ENCODE measurements at regions not wholly inside any gene's neighbourhood (a gene's known extent, or its start where the extent isn't known, plus 50 kb on each side); places are given as distances from the start of the nearest gene placed in this dataset.
"Not testable (repeated sequence)": the region's sequence is repeated elsewhere in the genome, so short reads cannot be mapped to it uniquely, and the experiment has no call there.

DNA sequence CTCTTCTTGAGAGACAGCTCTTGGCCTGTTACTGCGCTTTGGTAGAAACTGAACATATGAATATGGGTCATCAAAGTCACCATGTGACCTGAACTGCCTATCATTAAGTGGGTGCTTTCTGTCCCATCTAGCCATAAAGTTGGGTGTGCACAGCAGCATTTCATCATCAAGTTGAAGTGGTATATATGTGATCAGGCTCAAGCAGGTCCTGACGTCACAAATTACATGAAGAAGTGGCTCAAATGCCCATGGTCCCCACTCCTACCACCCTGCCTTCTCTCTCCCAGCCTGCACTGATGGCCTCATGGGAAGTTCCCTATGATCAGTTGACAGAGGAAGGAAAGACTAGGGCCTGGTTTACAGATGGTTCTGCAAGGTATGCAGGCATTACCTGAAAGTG is 308.8 kb upstream of the MGAT4C start:
- H3K4me3 ChIP-seq (ENCODE audit: low read depth, low read length): no peak overlapping the region
- no peaks in the 10 kb centered on the region for H3K36me3 ChIP-seq (ENCODE audit: control insufficient read depth, insufficient read depth, low read length)
- no peaks in the 10 kb centered on the region for H3K9me3 ChIP-seq (ENCODE audit: control insufficient read depth, low read length)
- H2AFZ ChIP-seq: no peak overlapping the region
- TF ChIP-seq CTCF (IDR thresholded peaks at IDR 0.05): no peak
- no peaks in the 10 kb centered on the region for H3K27me3 ChIP-seq (ENCODE audit: control insufficient read depth, insufficient read depth, low read length)
- no peak overlapping the region for H3K27ac ChIP-seq
- no peak overlapping the region for H3K4me2 ChIP-seq (ENCODE audit: low read length)
- H3K9ac ChIP-seq: no peak overlapping the region
- H3K79me2 ChIP-seq: no peaks in the 10 kb centered on the region
- no peaks in the 10 kb centered on the region for H3K4me1 ChIP-seq

DNA sequence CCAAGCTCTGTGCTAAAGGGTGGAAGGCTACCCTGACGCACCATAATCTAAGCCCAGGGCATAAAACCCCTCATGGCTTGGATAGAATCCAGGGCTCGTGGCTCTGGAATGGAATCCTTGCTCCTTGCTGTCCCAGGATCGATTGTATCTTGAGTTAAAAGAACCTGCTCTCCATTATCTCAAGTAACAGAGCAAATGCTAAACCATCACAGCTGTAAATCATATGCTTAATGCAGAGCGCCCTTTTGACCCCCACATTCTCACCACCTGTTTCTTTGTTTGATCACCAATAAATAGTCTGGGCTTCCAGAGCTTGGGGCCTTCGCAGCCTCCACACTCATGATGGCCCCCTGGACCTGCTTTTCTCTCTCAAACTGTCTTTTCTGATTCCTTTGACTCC is 299.3 kb upstream of the MGAT4C start:
- H3K27ac ChIP-seq; H3K4me3 ChIP-seq (ENCODE audit: low read depth, low read length); H3K79me2 ChIP-seq; H3K9ac ChIP-seq; H3K9me3 ChIP-seq (ENCODE audit: control insufficient read depth, low read length); H2AFZ ChIP-seq; H3K36me3 ChIP-seq (ENCODE audit: control insufficient read depth, insufficient read depth, low read length); H3K4me2 ChIP-seq (ENCODE audit: low read length); H3K27me3 ChIP-seq (ENCODE audit: control insufficient read depth, insufficient read depth, low read length); H3K4me1 ChIP-seq: not testable (repeated sequence)

DNA sequence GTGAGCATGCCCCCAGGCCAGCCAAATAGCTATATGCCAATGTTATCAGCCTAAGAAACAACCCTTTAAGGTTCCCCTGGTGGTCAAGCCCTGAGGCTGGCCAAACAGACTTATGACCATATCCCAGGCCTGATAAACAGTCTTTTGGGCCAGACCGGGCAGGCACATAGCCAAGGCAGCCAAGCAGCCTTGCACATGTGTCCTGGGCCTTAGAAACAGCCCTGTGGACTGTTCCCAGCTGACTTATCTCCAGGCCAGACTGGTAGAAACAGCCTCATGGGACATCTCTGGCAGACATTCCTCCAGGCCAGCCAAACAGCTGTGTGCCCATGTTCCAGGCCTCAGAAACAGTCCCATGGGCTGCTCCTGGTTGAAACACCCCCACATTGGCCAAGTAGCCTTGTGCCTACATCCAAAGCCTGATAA is 295.0 kb upstream of the MGAT4C start:
- no peak for TF ChIP-seq CTCF (IDR thresholded peaks at IDR 0.05)
- H3K27me3 ChIP-seq (ENCODE audit: control insufficient read depth, insufficient read depth, low read length): no peaks in the 10 kb centered on the region
- no peak overlapping the region for H3K27ac ChIP-seq
- H3K4me2 ChIP-seq (ENCODE audit: low read length): no peak overlapping the region
- no peaks in the 10 kb centered on the region for H3K36me3 ChIP-seq (ENCODE audit: control insufficient read depth, insufficient read depth, low read length)
- H3K9me3 ChIP-seq (ENCODE audit: control insufficient read depth, low read length): no peaks in the 10 kb centered on the region
- H3K9ac ChIP-seq: no peak overlapping the region
- no peaks in the 10 kb centered on the region for H3K79me2 ChIP-seq
- H2AFZ ChIP-seq: no peak overlapping the region
- H3K4me3 ChIP-seq (ENCODE audit: low read depth, low read length): no peak overlapping the region
- no peaks in the 10 kb centered on the region for H3K4me1 ChIP-seq

GRCh38 chr12:86550218-86551145 is 294.3 kb upstream of the MGAT4C start:
- no peak overlapping the region for H3K27ac ChIP-seq
- no peak overlapping the region for H3K4me2 ChIP-seq (ENCODE audit: low read length)
- TF ChIP-seq CTCF (IDR thresholded peaks at IDR 0.05): no peak

DNA sequence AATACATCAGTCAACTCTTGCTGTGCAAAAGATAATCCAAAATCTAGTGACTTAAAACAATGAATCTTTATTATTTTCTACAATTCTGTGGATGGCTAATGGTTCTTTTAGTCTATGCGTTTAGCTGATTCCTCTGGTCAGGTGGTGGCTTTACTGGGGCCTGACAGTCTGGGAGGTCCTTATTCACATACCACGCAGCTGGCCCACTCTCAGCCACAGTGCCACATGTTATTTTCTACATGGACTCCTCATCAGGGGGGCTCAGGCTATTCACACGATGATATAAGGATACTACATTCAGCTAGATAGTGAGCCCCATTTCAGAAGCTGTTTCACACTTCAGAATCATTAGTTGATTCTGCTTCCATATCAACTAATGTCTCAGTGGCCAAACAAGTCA is 287.5 kb upstream of the MGAT4C start:
- Histone ChIP-seq H3K27me3 (ENCODE audit: control insufficient read depth, insufficient read depth, low read length) (no peaks in the 10 kb centered on the region), H3K4me2 (ENCODE audit: low read length) (no peak overlapping the region), H3K36me3 (ENCODE audit: control insufficient read depth, insufficient read depth, low read length) (no peaks in the 10 kb centered on the region), H3K9ac (no peak overlapping the region), H3K4me1 (no peaks in the 10 kb centered on the region), H3K79me2 (no peaks in the 10 kb centered on the region), H3K4me3 (ENCODE audit: low read depth, low read length) (no peak overlapping the region), H3K27ac (no peak overlapping the region), H3K9me3 (ENCODE audit: control insufficient read depth, low read length) (no peaks in the 10 kb centered on the region), H2AFZ (no peak overlapping the region)
- TF ChIP-seq CTCF (IDR thresholded peaks at IDR 0.05): no peak

More at GRCh38 chr12:86550218-86551145, 294.3 kb upstream of the MGAT4C start:
- H3K4me1 ChIP-seq: no peaks in the 10 kb centered on the region
- H2AFZ ChIP-seq: no peak overlapping the region
- H3K9me3 ChIP-seq (ENCODE audit: control insufficient read depth, low read length): no peaks in the 10 kb centered on the region
- H3K4me3 ChIP-seq (ENCODE audit: low read depth, low read length): no peak overlapping the region
- no peaks in the 10 kb centered on the region for H3K36me3 ChIP-seq (ENCODE audit: control insufficient read depth, insufficient read depth, low read length)
- H3K9ac ChIP-seq: no peak overlapping the region
- no peaks in the 10 kb centered on the region for H3K27me3 ChIP-seq (ENCODE audit: control insufficient read depth, insufficient read depth, low read length)
- H3K79me2 ChIP-seq: no peaks in the 10 kb centered on the region

Measured in parathyroid adenoma (tissue), 2 donors.